HCT116 (cell line): ENCODE measurements at regions not wholly inside any gene's neighbourhood (a gene's known extent, or its start where the extent isn't known, plus 50 kb on each side); places are given as distances from the start of the nearest gene placed in this dataset.

Experiments used
- ATF3 ChIP-seq: IDR thresholded peaks from 2 replicates; pipeline ENCODE4 v1.6.1; 2012
- YY1 ChIP-seq: IDR thresholded peaks from 2 replicates; pipeline ENCODE4 v1.6.1; 2011; ENCODE audit warnings: low read length, low read depth, moderate library complexity, mild to moderate bottlenecking; ENCODE audit not compliant: insufficient replicate concordance; ENCODE audit errors: extremely low read depth

- TF ChIP-seq ATF3 (no peak), YY1 (no peak)
Measured at GRCh38 chr7:108973075-108973474, 403.4 kb downstream of the DNAJB9 start.
